Lower lobe of right lung (tissue), 2 donors: ENCODE measurements at regions not wholly inside any gene's neighbourhood (a gene's known extent, or its start where the extent isn't known, plus 50 kb on each side); places are given as distances from the start of the nearest gene placed in this dataset.

Source experiments
- ATAC-seq, 2 donors: fragments of 200-7000 bp; cut with Tn5 transposase; one replicate each; pipeline ENCODE4 v1.9.1; 2020 to 2022; ENCODE audit warnings: mild to moderate bottlenecking in 2 of 2, moderate library complexity in 2 of 2
- DNase-seq: peaks from one replicate; pipeline ENCODE4 v3.0.0-alpha.2; 2020
- H3K27ac ChIP-seq: fragments of 200-600 bp; one replicate; pipeline ENCODE4 v1.8.0; 2022
- H3K27me3 ChIP-seq: fragments of 200-600 bp; one replicate; pipeline ENCODE4 v1.8.0; 2022; ENCODE audit warnings: low read depth
- H3K36me3 ChIP-seq: fragments of 200-600 bp; one replicate; pipeline ENCODE4 v1.8.0; 2022; ENCODE audit warnings: mild to moderate bottlenecking
- H3K4me1 ChIP-seq: fragments of 200-600 bp; one replicate; pipeline ENCODE4 v1.8.0; 2022
- H3K4me3 ChIP-seq: fragments of 200-600 bp; one replicate; pipeline ENCODE4 v1.8.0; 2022; ENCODE audit warnings: mild to moderate bottlenecking
- H3K9me3 ChIP-seq: fragments of 200-600 bp; one replicate; pipeline ENCODE4 v1.8.0; 2022
- CTCF ChIP-seq: fragments of 200-600 bp; IDR thresholded peaks from one replicate; pipeline ENCODE4 v1.8.0; 2022; ENCODE audit warnings: antibody characterized with exemption, mild to moderate bottlenecking
- intact Hi-C: fragments of 100-400 bp; cut with DNase I; formaldehyde crosslinking; loops from one replicate; pipeline ENCODE4 v1.11.0; 2022
- donor health status: DM: no; HTN: yes; CAD: no; lungs with severe emphysema.

- DNase-seq (no peak), ATAC-seq (no peak)
- intact Hi-C loops = no loop called here
- Histone ChIP-seq H3K36me3 (no peaks in the 10 kb centered on the region), H3K9me3 (no peaks in the 10 kb centered on the region), H3K27me3 (no peaks in the 10 kb centered on the region), H3K27ac (no peak overlapping the region), H3K4me3 (no peak overlapping the region), H3K4me1 (no peaks in the 10 kb centered on the region)
- no peak for TF ChIP-seq CTCF
These were observed 398.9 kb downstream of the EFNA5 start for GRCh38 chr5:107271682-107272350.

GRCh38 chr5:107270561-107270960 lies 400.2 kb downstream of the EFNA5 start:
- H3K36me3 ChIP-seq = no peaks in the 10 kb centered on the region
- DNase-seq = no peak
- no peaks in the 10 kb centered on the region for H3K9me3 ChIP-seq
- intact Hi-C loops = no loop called here
- no peak for ATAC-seq
- no peak overlapping the region for H3K27ac ChIP-seq
- H3K27me3 ChIP-seq = no peaks in the 10 kb centered on the region
- H3K4me1 ChIP-seq = no peaks in the 10 kb centered on the region
- H3K4me3 ChIP-seq = no peak overlapping the region
- TF ChIP-seq CTCF = no peak

- no peak for ATAC-seq
- no peak overlapping the region for H3K4me3 ChIP-seq
- H3K9me3 ChIP-seq = no peaks in the 10 kb centered on the region
- no peak for DNase-seq
- intact Hi-C loops = no loop called here
- H3K27ac ChIP-seq = no peak overlapping the region
- H3K27me3 ChIP-seq = no peaks in the 10 kb centered on the region
- no peaks in the 10 kb centered on the region for H3K36me3 ChIP-seq
- no peaks in the 10 kb centered on the region for H3K4me1 ChIP-seq
- no peak for TF ChIP-seq CTCF
These were observed 401.1 kb downstream of the EFNA5 start for GRCh38 chr5:107269678-107270077.

GRCh38 chr5:107269256-107269655 lies 401.5 kb downstream of the EFNA5 start:
- intact Hi-C loops = no loop called here
- Histone ChIP-seq H3K4me1 (no peaks in the 10 kb centered on the region), H3K27me3 (no peaks in the 10 kb centered on the region), H3K9me3 (no peaks in the 10 kb centered on the region), H3K36me3 (no peaks in the 10 kb centered on the region), H3K27ac (no peak overlapping the region), H3K4me3 (no peak overlapping the region)
- DNase-seq = no peak
- TF ChIP-seq CTCF = no peak
- no peak for ATAC-seq

- H3K36me3 ChIP-seq = no peaks in the 10 kb centered on the region
- no peak overlapping the region for H3K27ac ChIP-seq
- H3K4me3 ChIP-seq = no peak overlapping the region
- H3K9me3 ChIP-seq = no peaks in the 10 kb centered on the region
- no peak for ATAC-seq
- no peaks in the 10 kb centered on the region for H3K27me3 ChIP-seq
- intact Hi-C loops = no loop called here
- no peak for DNase-seq
- H3K4me1 ChIP-seq = no peaks in the 10 kb centered on the region
- TF ChIP-seq CTCF = no peak
These were observed 402.5 kb downstream of the EFNA5 start for GRCh38 chr5:107268241-107268640.
